ENCODE measurements at regions not wholly inside any gene's neighbourhood (a gene's known extent, or its start where the extent isn't known, plus 50 kb on each side); places are given as distances from the start of the nearest gene placed in this dataset.

DNA sequence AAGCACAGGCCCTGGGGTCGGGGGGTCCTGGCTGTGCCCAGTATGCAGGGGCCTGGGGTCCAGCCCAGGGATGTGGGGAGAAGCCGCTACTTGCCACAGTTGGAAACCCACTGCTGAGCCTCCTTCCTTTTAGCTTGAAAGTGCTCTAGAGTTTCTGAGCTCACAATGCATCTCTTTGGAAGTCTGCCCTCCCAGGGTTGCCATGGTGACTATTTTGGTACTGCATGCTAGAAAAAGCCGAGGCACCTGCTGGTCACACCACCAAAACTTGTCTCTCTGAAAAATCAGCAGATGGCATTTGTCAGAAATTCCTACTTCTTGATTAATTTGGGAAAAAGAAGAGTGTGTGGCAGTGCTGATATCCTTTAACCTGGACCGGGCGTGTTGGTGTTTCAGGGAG, 151.8 kb downstream of the SEC61B start:
- Histone ChIP-seq H3K79me1 (replicated peaks; ENCODE audit: low read length, poor library complexity, severe bottlenecking) (no peaks in the 10 kb centered on the region), H3K4ac (ENCODE audit: low read depth in 1 of 2, low read length in 2 of 2) (no peak overlapping the region), H2BK5ac (ENCODE audit: low read depth, low read length, poor library complexity, severe bottlenecking) (no peak overlapping the region), H3K27me3 (ENCODE audit: control insufficient read depth in 1 of 2, insufficient read depth in 1 of 2, low read length in 2 of 2) (peaks cover 5 to 16% of the 10 kb centered on the region in 2 experiments), H3K4me3 (ENCODE audit: insufficient read depth in 1 of 2, low read depth in 1 of 2, low read length in 2 of 2) (no peak overlapping the region), H4K8ac (ENCODE audit: low read length) (no peak overlapping the region), H2BK120ac (ENCODE audit: low read depth, low read length) (no peak overlapping the region), H3K4me2 (ENCODE audit: low read length, poor library complexity, severe bottlenecking) (no peak overlapping the region), H3K4me1 (ENCODE audit: control insufficient read depth, insufficient read depth, low read depth, low read length) (no peaks in the 10 kb centered on the region), H3K9me3 (ENCODE audit: control insufficient read depth, low read length) (no peaks in the 10 kb centered on the region), H3K14ac (ENCODE audit: low read length in 2 of 2) (no peak overlapping the region), H4K91ac (ENCODE audit: low read length) (no peak overlapping the region), H3K27ac (ENCODE audit: low read length, poor library complexity, severe bottlenecking) (no peak overlapping the region), H2BK12ac (ENCODE audit: low read length in 2 of 2) (no peak overlapping the region), H3K23ac (ENCODE audit: low read length in 2 of 2) (no peak overlapping the region), H3K36me3 (ENCODE audit: control insufficient read depth in 1 of 2, insufficient read depth in 2 of 2, low read depth in 1 of 2, low read length in 2 of 2) (no peaks in the 10 kb centered on the region), H2BK15ac (ENCODE audit: low read depth, poor library complexity, severe bottlenecking) (no peak overlapping the region), H3K9ac (ENCODE audit: low read length) (no peak overlapping the region), H2AK5ac (ENCODE audit: low read length, severe bottlenecking) (no peak overlapping the region), H2AFZ (ENCODE audit: low read depth, low read length) (no peak overlapping the region), H3K18ac (ENCODE audit: low read depth in 1 of 2, low read length in 2 of 2) (no peak overlapping the region)
- no peak for DNase-seq
- WGBS = 83% methylated on average over 5 of the region's 5 CpGs

DNA sequence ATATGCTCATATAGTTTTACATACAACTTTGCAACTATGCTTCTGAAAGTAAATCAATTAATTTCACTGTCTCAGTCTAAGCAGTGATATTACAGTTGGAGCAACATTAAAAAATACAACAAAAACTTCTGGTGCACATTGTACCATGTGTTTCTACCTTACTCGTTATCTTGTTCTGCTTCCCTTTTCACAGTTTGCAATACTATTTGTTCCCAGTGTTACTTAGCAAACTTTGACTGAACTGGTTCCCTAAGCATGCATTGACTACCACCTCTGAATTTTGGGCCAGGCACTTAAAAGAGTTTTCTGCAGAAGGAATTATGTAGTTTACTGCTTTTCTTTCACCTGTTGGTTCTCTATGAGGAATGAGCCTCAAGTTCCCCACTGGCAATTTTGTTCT, 152.7 kb downstream of the SEC61B start:
- Histone ChIP-seq H3K27ac (ENCODE audit: low read length, poor library complexity, severe bottlenecking) (no peak overlapping the region), H2AFZ (ENCODE audit: low read depth, low read length) (no peak overlapping the region), H2BK120ac (ENCODE audit: low read depth, low read length) (no peak overlapping the region), H4K91ac (ENCODE audit: low read length) (no peak overlapping the region), H3K36me3 (ENCODE audit: control insufficient read depth in 1 of 2, insufficient read depth in 2 of 2, low read depth in 1 of 2, low read length in 2 of 2) (no peaks in the 10 kb centered on the region), H2BK15ac (ENCODE audit: low read depth, poor library complexity, severe bottlenecking) (no peak overlapping the region), H3K14ac (ENCODE audit: low read length in 2 of 2) (no peak overlapping the region), H3K79me1 (replicated peaks; ENCODE audit: low read length, poor library complexity, severe bottlenecking) (no peaks in the 10 kb centered on the region), H3K23ac (ENCODE audit: low read length in 2 of 2) (no peak overlapping the region), H3K4ac (ENCODE audit: low read depth in 1 of 2, low read length in 2 of 2) (no peak overlapping the region), H2BK12ac (ENCODE audit: low read length in 2 of 2) (no peak overlapping the region), H3K27me3 (ENCODE audit: control insufficient read depth in 1 of 2, insufficient read depth in 1 of 2, low read length in 2 of 2) (peaks cover 5 to 16% of the 10 kb centered on the region in 2 experiments), H3K18ac (ENCODE audit: low read depth in 1 of 2, low read length in 2 of 2) (no peak overlapping the region), H3K4me2 (ENCODE audit: low read length, poor library complexity, severe bottlenecking) (no peak overlapping the region), H3K9me3 (ENCODE audit: control insufficient read depth, low read length) (no peaks in the 10 kb centered on the region), H3K4me1 (ENCODE audit: control insufficient read depth, insufficient read depth, low read depth, low read length) (no peaks in the 10 kb centered on the region), H3K9ac (ENCODE audit: low read length) (no peak overlapping the region), H2AK5ac (ENCODE audit: low read length, severe bottlenecking) (no peak overlapping the region), H3K4me3 (ENCODE audit: insufficient read depth in 1 of 2, low read depth in 1 of 2, low read length in 2 of 2) (no peak overlapping the region), H2BK5ac (ENCODE audit: low read depth, low read length, poor library complexity, severe bottlenecking) (no peak overlapping the region), H4K8ac (ENCODE audit: low read length) (no peak overlapping the region)
- no peak for DNase-seq
- 96% methylated on average over 1 of the region's 1 CpG for WGBS

DNA sequence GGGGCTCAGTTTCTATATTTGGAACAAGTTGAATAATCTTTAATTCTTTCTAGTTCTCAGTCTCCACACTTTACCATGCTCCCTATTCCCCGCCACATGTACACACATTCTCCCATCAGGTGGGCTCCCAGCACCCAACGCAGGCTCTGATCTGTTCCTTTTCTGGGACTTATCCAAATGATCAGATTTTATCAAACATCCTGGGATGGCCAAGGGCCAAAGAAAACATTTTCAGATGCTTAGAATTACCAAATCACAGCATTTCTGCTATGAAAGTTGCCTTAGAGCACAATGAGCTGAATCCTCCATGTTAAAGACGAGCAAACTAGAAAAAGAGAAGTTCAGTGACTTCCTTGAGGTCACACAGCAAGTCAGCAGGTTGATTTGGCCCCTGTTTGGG, 153.4 kb downstream of the SEC61B start:
- H2BK12ac ChIP-seq (ENCODE audit: low read length in 2 of 2) = no peak overlapping the region
- no peak overlapping the region for H2BK120ac ChIP-seq (ENCODE audit: low read depth, low read length)
- no peak overlapping the region for H2BK5ac ChIP-seq (ENCODE audit: low read depth, low read length, poor library complexity, severe bottlenecking)
- H3K4me3 ChIP-seq (ENCODE audit: insufficient read depth in 1 of 2, low read depth in 1 of 2, low read length in 2 of 2) = no peak overlapping the region
- H3K23ac ChIP-seq (ENCODE audit: low read length in 2 of 2) = no peak overlapping the region
- H4K91ac ChIP-seq (ENCODE audit: low read length) = no peak overlapping the region
- no peak overlapping the region for H2BK15ac ChIP-seq (ENCODE audit: low read depth, poor library complexity, severe bottlenecking)
- no peak overlapping the region for H3K4me2 ChIP-seq (ENCODE audit: low read length, poor library complexity, severe bottlenecking)
- H3K9ac ChIP-seq (ENCODE audit: low read length) = no peak overlapping the region
- no peaks in the 10 kb centered on the region for H3K9me3 ChIP-seq (ENCODE audit: control insufficient read depth, low read length)
- DNase-seq = no peak
- peaks cover 3% of the 10 kb centered on the region for H3K4me1 ChIP-seq (ENCODE audit: control insufficient read depth, insufficient read depth, low read depth, low read length)
- no peak overlapping the region for H3K18ac ChIP-seq (ENCODE audit: low read depth in 1 of 2, low read length in 2 of 2)
- H3K4ac ChIP-seq (ENCODE audit: low read depth in 1 of 2, low read length in 2 of 2) = no peak overlapping the region
- no peak overlapping the region for H2AFZ ChIP-seq (ENCODE audit: low read depth, low read length)
- 94% methylated on average over 3 of the region's 3 CpGs for WGBS
- no peak overlapping the region for H3K14ac ChIP-seq (ENCODE audit: low read length in 2 of 2)
- no peak overlapping the region for H4K8ac ChIP-seq (ENCODE audit: low read length)
- no peak overlapping the region for H2AK5ac ChIP-seq (ENCODE audit: low read length, severe bottlenecking)
- no peaks in the 10 kb centered on the region for H3K36me3 ChIP-seq (ENCODE audit: control insufficient read depth in 1 of 2, insufficient read depth in 2 of 2, low read depth in 1 of 2, low read length in 2 of 2)
- H3K27me3 ChIP-seq (ENCODE audit: control insufficient read depth in 1 of 2, insufficient read depth in 1 of 2, low read length in 2 of 2) = peaks cover 5 to 12% of the 10 kb centered on the region in 2 experiments
- H3K79me1 ChIP-seq (replicated peaks; ENCODE audit: low read length, poor library complexity, severe bottlenecking) = no peaks in the 10 kb centered on the region
- no peak overlapping the region for H3K27ac ChIP-seq (ENCODE audit: low read length, poor library complexity, severe bottlenecking)

DNA sequence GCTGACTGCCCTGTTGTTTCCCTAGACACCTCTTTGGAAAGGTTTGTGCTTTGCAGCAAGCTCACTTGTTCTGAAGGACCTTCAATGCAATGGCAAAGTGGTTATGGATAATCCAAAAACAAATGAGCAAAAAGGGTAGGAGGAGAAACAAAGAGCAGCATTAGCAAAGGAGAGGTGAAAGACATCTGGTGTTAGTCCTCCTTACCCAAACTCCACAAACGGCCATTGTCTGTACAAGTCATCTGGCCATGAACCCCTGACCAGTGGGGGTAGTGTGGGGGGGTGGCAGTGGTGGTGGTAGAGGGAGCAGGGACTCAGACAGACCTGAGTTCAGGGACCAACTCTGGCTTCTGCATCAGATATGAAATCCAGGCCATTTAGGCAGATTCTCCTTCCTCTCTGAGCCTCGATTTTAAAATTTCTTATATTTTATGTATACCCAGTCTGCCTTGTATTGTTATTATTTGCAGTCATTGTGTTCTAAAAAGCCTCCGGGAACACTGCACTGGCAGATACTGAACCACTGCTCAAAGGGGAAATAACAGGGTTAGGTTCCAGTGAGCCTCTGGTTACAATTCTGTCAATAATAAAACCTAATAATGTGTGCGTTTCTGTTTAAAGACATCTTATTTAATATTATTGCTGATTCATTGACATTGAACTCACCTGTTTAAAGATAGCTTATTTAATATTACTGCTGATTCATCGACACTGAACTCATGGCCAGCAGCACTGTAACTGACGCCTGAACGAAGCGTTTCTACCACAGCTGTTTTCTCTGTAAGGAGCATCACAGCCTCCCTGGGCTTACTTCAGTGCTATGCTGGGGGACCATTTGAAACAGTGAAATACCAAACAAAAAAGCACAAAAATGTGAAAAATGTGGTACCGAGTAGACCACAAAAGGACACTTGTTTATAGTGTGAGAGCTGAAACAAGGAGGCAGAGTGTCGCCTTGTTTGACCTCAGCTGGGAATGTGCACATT, 156.0 kb downstream of the SEC61B start:
- Histone ChIP-seq H3K4me2 (ENCODE audit: low read length, poor library complexity, severe bottlenecking) (no peak overlapping the region), H3K14ac (ENCODE audit: low read length in 2 of 2) (peak overlapping the region in 1 of 2 experiments; percentile 89), H2BK12ac (ENCODE audit: low read length in 2 of 2) (peak overlapping the region; percentile 84 to 99), H3K23ac (ENCODE audit: low read length in 2 of 2) (peak overlapping the region in 1 of 2 experiments; percentile 74), H4K91ac (ENCODE audit: low read length) (peak overlapping the region; percentile 92), H2BK5ac (ENCODE audit: low read depth, low read length, poor library complexity, severe bottlenecking) (no peak overlapping the region), H3K27me3 (ENCODE audit: control insufficient read depth in 1 of 2, insufficient read depth in 1 of 2, low read length in 2 of 2) (peaks cover 5 to 9% of the 10 kb centered on the region in 2 experiments), H3K36me3 (ENCODE audit: control insufficient read depth in 1 of 2, insufficient read depth in 2 of 2, low read depth in 1 of 2, low read length in 2 of 2) (no peaks in the 10 kb centered on the region), H2BK15ac (ENCODE audit: low read depth, poor library complexity, severe bottlenecking) (peak overlapping the region; percentile 96), H3K9me3 (ENCODE audit: control insufficient read depth, low read length) (no peaks in the 10 kb centered on the region), H3K9ac (ENCODE audit: low read length) (no peak overlapping the region), H3K4ac (ENCODE audit: low read depth in 1 of 2, low read length in 2 of 2) (peak overlapping the region in 1 of 2 experiments; percentile 63), H2AFZ (ENCODE audit: low read depth, low read length) (no peak overlapping the region), H3K79me1 (replicated peaks; ENCODE audit: low read length, poor library complexity, severe bottlenecking) (no peaks in the 10 kb centered on the region), H2AK5ac (ENCODE audit: low read length, severe bottlenecking) (no peak overlapping the region), H2BK120ac (ENCODE audit: low read depth, low read length) (peak overlapping the region; percentile 74), H3K4me3 (ENCODE audit: insufficient read depth in 1 of 2, low read depth in 1 of 2, low read length in 2 of 2) (no peak overlapping the region), H3K27ac (ENCODE audit: low read length, poor library complexity, severe bottlenecking) (no peak overlapping the region), H3K4me1 (ENCODE audit: control insufficient read depth, insufficient read depth, low read depth, low read length) (peaks cover 3% of the 10 kb centered on the region), H4K8ac (ENCODE audit: low read length) (peak overlapping the region; percentile 95), H3K18ac (ENCODE audit: low read depth in 1 of 2, low read length in 2 of 2) (peak overlapping the region; percentile 77 to 90)
- 13% methylated on average over 8 of the region's 10 CpGs for WGBS
- peak; percentile 75 for DNase-seq

All from mesenchymal stem cell (in vitro differentiated cells and primary cell).